ENCODE measurements at regions not wholly inside any gene's neighbourhood (a gene's known extent, or its start where the extent isn't known, plus 50 kb on each side); places are given as distances from the start of the nearest gene placed in this dataset.

GRCh38 chr10:91046869-91047268, 126.0 kb upstream of the ANKRD1 start:
- TF ChIP-seq, protein P1, sequence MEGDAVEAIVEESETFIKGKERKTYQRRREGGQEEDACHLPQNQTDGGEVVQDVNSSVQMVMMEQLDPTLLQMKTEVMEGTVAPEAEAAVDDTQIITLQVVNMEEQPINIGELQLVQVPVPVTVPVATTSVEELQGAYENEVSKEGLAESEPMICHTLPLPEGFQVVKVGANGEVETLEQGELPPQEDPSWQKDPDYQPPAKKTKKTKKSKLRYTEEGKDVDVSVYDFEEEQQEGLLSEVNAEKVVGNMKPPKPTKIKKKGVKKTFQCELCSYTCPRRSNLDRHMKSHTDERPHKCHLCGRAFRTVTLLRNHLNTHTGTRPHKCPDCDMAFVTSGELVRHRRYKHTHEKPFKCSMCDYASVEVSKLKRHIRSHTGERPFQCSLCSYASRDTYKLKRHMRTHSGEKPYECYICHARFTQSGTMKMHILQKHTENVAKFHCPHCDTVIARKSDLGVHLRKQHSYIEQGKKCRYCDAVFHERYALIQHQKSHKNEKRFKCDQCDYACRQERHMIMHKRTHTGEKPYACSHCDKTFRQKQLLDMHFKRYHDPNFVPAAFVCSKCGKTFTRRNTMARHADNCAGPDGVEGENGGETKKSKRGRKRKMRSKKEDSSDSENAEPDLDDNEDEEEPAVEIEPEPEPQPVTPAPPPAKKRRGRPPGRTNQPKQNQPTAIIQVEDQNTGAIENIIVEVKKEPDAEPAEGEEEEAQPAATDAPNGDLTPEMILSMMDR (optimal IDR thresholded peaks at IDR 0.05 in 1 of 3, IDR thresholded peaks at IDR 0.05 in 1 of 3, conservative IDR thresholded peaks at IDR 0.05 in 1 of 3; ENCODE audit: extremely low read depth in 1 of 3, insufficient read depth in 2 of 3, low read length in 3 of 3), result no peak
- no peak for TF ChIP-seq EZH2 (IDR thresholded peaks at IDR 0.05; ENCODE audit: low read length)

Measured in keratinocyte (primary cell).